B cell (primary cell): ENCODE measurements at regions not wholly inside any gene's neighbourhood (a gene's known extent, or its start where the extent isn't known, plus 50 kb on each side); places are given as distances from the start of the nearest gene placed in this dataset.

Source experiments
- ATAC-seq: fragments of 200-7000 bp; cut with Tn5 transposase; one replicate; pipeline ENCODE4 v1.10.0; 2021; ENCODE audit warnings: low read depth, mild to moderate bottlenecking, moderate number of reproducible peaks, moderate library complexity
- CTCF ChIA-PET: fragments of 350-600 bp; sonication (Branson Sonifier 250); formaldehyde crosslinking; loops from one replicate; lab custom pipeline; 2021; ENCODE audit warnings: antibody characterized with exemption, inconsistent platforms; lab: Charles Lee
- POLR2A ChIA-PET: fragments of 350-600 bp; sonication (Branson Sonifier 250); formaldehyde crosslinking; loops from one replicate; lab custom pipeline; 2021; ENCODE audit warnings: antibody characterized with exemption; lab: Charles Lee
- DNase-seq: peaks from one replicate; pipeline ENCODE4 v3.0.0; 2013
- H2AFZ ChIP-seq: 2 replicates; pipeline ENCODE4 v1.6.1; 2012; ENCODE audit warnings: mild to moderate bottlenecking, low read depth, low read length; ENCODE audit not compliant: insufficient read depth, poor library complexity, severe bottlenecking
- H3K27ac ChIP-seq, 2 donors: 1 replicate in 1 of 2; 2 replicates in 1 of 2; pipeline ENCODE4 v1.5.1; 2012 to 2013; ENCODE audit warnings: low read length in 2 of 2, mild to moderate bottlenecking in 2 of 2, moderate library complexity in 1 of 2
- H3K27me3 ChIP-seq, 4 experiments: fragments of 200-600 bp in 1 of 4; sonication (generic) in 1 of 4; replicated peaks in 1 of 4; 1 replicate in 2 of 4; 2 replicates in 2 of 4; pipeline versions ENCODE4 v1.6.1 to v1.7.0; 2013 to 2016; ENCODE audit warnings: low read length in 3 of 4, mild to moderate bottlenecking in 2 of 4, mixed read lengths in 1 of 4, moderate library complexity in 1 of 4; ENCODE audit not compliant: insufficient read depth in 4 of 4, control insufficient read depth in 3 of 4; ENCODE audit errors: control extremely low read depth in 1 of 4
- H3K36me3 ChIP-seq, 2 experiments: replicated peaks in 1 of 2; 1 replicate in 1 of 2; 2 replicates in 1 of 2; pipeline versions ENCODE4 v1.6.1 to v1.7.1; 2013; ENCODE audit warnings: low read length in 1 of 2; ENCODE audit not compliant: insufficient read depth in 2 of 2, control insufficient read depth in 1 of 2; ENCODE audit errors: control extremely low read depth in 1 of 2, extremely low read depth in 1 of 2
- H3K4me1 ChIP-seq, 2 donors: fragments of 200-600 bp in 1 of 2; sonication (generic) in 1 of 2; 1 replicate in 1 of 2; 2 replicates in 1 of 2; pipeline versions ENCODE4 v1.5.1 to v1.6.1; 2013 to 2017; ENCODE audit warnings: low read length in 2 of 2; ENCODE audit not compliant: control insufficient read depth in 2 of 2, insufficient read depth in 2 of 2
- H3K4me2 ChIP-seq: replicated peaks from 2 replicates; pipeline ENCODE3; 2012; ENCODE audit warnings: mild to moderate bottlenecking, low read depth, low read length; ENCODE audit not compliant: poor library complexity, severe bottlenecking
- H3K4me3 ChIP-seq, 5 experiments: fragments of 200-600 bp in 1 of 5; sonication (generic) in 1 of 5; 1 replicate in 3 of 5; 2 replicates in 2 of 5; pipeline versions ENCODE4 v1.5.1 to v1.7.0; 2011 to 2016; ENCODE audit warnings: low read length in 4 of 5, mild to moderate bottlenecking in 4 of 5, low read depth in 2 of 5, control low read depth in 1 of 5, moderate library complexity in 1 of 5; ENCODE audit not compliant: insufficient read depth in 1 of 5; ENCODE audit errors: control extremely low read depth in 1 of 5, extremely low read depth in 1 of 5
- H3K79me2 ChIP-seq: fragments of 200-600 bp; sonication (generic); one replicate; pipeline ENCODE4 v1.6.0; 2016; ENCODE audit warnings: low read length; ENCODE audit not compliant: control insufficient read depth, insufficient read depth
- H3K9ac ChIP-seq: fragments of 200-600 bp; sonication (generic); 2 replicates; pipeline ENCODE4 v1.6.1; 2017; ENCODE audit warnings: mild to moderate bottlenecking, low read length, moderate library complexity
- H3K9me3 ChIP-seq, 3 donors: one replicate each; pipeline versions ENCODE4 v1.6.1 to v1.7.1; 2013; ENCODE audit warnings: low read length in 2 of 3; ENCODE audit not compliant: control insufficient read depth in 2 of 3, insufficient read depth in 1 of 3; ENCODE audit errors: control extremely low read depth in 1 of 3
- H4K20me1 ChIP-seq: 2 replicates; pipeline ENCODE4 v1.6.0; 2012; ENCODE audit warnings: mild to moderate bottlenecking, low read length; ENCODE audit not compliant: insufficient read depth, control insufficient read depth, poor library complexity, severe bottlenecking
- H3K27ac Mint-ChIP-seq: one replicate; pipeline ENCODE4 v1.8.0; 2021; ENCODE audit warnings: mixed read lengths
- H3K27me3 Mint-ChIP-seq: one replicate; pipeline ENCODE4 v1.8.0; 2021; ENCODE audit warnings: mixed read lengths
- H3K4me1 Mint-ChIP-seq: one replicate; pipeline ENCODE4 v1.8.0; 2021; ENCODE audit warnings: mixed read lengths
- H3K4me3 Mint-ChIP-seq: one replicate; pipeline ENCODE4 v1.8.0; 2021; ENCODE audit warnings: mixed read lengths
- H3K9me3 Mint-ChIP-seq: one replicate; pipeline ENCODE4 v1.8.0; 2022; ENCODE audit warnings: mixed read lengths; ENCODE audit not compliant: insufficient read depth
- EZH2 ChIP-seq: IDR thresholded peaks from 2 replicates; pipeline ENCODE4 v1.6.1; 2012; ENCODE audit warnings: borderline replicate concordance, low read depth, mild to moderate bottlenecking, moderate library complexity, low read length; ENCODE audit not compliant: insufficient read depth, poor library complexity, severe bottlenecking
- WGBS: methylation state at CpG from one replicate; pipeline ENCODE4 v1.1.5; 2013; ENCODE audit warnings: missing lambda C conversion rate; ENCODE audit not compliant: insufficient coverage; 5-methylcytosine and 5-hydroxymethylcytosine counted together
- intact Hi-C: fragments of 100-400 bp; cut with micrococcal nuclease; formaldehyde crosslinking; loops from one replicate; pipeline ENCODE4 v1.10.0; 2022
- TF ChIP-seq, protein P1 (sequence below): fragments of 200-600 bp; IDR thresholded peaks from one replicate; pipeline ENCODE4 v1.8.0; 2022; ENCODE audit warnings: antibody characterized with exemption, mild to moderate bottlenecking

DNA sequence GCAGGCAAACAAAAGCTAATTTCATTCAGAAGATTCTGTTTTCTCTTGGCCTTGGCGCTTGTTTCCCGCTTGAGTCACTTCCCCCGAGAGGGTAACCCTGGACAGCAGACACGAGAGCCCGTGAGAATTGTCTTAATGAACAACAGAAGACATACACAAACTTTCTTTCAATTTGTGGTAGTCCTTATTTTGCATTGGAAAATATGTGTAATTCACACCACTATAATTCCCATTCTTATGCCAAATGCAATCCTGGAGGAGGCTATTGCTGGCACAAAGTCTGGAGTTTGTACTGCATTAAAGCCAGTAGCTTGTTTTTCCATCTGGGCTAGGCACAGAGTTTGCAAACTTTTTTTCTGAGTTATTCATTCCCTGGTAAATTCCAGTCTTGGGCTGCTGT lies 109.8 kb upstream of the IVNS1ABP start:
- no peak overlapping the region for H3K4me3 Mint-ChIP-seq
- H3K9me3 Mint-ChIP-seq, result peaks cover 8% of the 10 kb centered on the region
- TF ChIP-seq, protein P1, sequence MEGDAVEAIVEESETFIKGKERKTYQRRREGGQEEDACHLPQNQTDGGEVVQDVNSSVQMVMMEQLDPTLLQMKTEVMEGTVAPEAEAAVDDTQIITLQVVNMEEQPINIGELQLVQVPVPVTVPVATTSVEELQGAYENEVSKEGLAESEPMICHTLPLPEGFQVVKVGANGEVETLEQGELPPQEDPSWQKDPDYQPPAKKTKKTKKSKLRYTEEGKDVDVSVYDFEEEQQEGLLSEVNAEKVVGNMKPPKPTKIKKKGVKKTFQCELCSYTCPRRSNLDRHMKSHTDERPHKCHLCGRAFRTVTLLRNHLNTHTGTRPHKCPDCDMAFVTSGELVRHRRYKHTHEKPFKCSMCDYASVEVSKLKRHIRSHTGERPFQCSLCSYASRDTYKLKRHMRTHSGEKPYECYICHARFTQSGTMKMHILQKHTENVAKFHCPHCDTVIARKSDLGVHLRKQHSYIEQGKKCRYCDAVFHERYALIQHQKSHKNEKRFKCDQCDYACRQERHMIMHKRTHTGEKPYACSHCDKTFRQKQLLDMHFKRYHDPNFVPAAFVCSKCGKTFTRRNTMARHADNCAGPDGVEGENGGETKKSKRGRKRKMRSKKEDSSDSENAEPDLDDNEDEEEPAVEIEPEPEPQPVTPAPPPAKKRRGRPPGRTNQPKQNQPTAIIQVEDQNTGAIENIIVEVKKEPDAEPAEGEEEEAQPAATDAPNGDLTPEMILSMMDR, result no peak
- no peak for TF ChIP-seq EZH2
- no peaks in the 10 kb centered on the region for H3K4me1 ChIP-seq
- intact Hi-C loops, result no loop called here
- no peak overlapping the region for H3K27ac Mint-ChIP-seq
- CTCF ChIA-PET, result interaction anchor here (0.7 to 1.0 kb wide), 2 partner anchors 244 to 254 kb away, joined by 3 to 4 read pairs; no protein-coding TSS in a partner anchor
- no peaks in the 10 kb centered on the region for H3K4me1 Mint-ChIP-seq
- H3K9ac ChIP-seq, result no peak overlapping the region
- ATAC-seq (no peak), DNase-seq (no peak)
- 94% methylated on average over 3 of the region's 5 CpGs for WGBS
- H3K4me3 ChIP-seq, result no peak overlapping the region
- no peak overlapping the region for H3K4me2 ChIP-seq
- no peaks in the 10 kb centered on the region for H3K27me3 Mint-ChIP-seq
- POLR2A ChIA-PET, result no interaction called here
- H3K27me3 ChIP-seq, result no peaks in the 10 kb centered on the region
- no peaks in the 10 kb centered on the region for H4K20me1 ChIP-seq
- no peak overlapping the region for H2AFZ ChIP-seq
- no peaks in the 10 kb centered on the region for H3K79me2 ChIP-seq
- H3K27ac ChIP-seq, result no peak overlapping the region
- peaks cover 0 to 4% (median 0%) of the 10 kb centered on the region in 3 donors for H3K9me3 ChIP-seq
- no peaks in the 10 kb centered on the region for H3K36me3 ChIP-seq

DNA sequence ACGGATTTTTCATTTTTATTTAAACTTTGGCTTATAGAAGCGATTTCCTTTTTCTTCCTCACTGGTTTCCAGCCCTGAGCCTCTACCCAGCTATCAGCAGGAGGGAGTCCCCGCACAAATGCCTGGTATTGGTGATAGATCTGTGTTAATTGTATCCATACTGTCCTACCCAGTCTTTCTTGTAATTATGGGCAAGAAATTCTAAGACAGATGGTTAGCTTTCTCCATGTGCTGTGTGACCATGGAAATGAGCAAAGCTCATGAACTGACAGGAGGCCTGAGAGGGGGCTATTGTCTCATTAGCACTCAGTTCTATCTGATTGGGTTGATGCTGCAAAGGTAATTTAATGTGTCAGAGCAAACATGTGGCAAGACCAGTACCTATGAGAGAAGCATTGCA lies 108.1 kb upstream of the IVNS1ABP start:
- no peak for TF ChIP-seq EZH2
- TF ChIP-seq, protein P1, result no peak
- H2AFZ ChIP-seq, result no peak overlapping the region
- H3K4me3 ChIP-seq, result no peak overlapping the region
- Mint-ChIP-seq H3K9me3 (peaks cover 8% of the 10 kb centered on the region), H3K4me1 (no peaks in the 10 kb centered on the region), H3K27me3 (peaks cover 5% of the 10 kb centered on the region), H3K27ac (no peak overlapping the region), H3K4me3 (no peak overlapping the region)
- H3K79me2 ChIP-seq, result no peaks in the 10 kb centered on the region
- H3K4me1 ChIP-seq, result no peaks in the 10 kb centered on the region
- H3K27me3 ChIP-seq, result peaks cover 0 to 2% (median 0%) of the 10 kb centered on the region in 4 experiments
- DNase-seq, result no peak
- H3K27ac ChIP-seq, result no peak overlapping the region
- ChIA-PET POLR2A (no interaction called here), CTCF (no interaction called here)
- no peak overlapping the region for H3K4me2 ChIP-seq
- no peak overlapping the region for H3K9ac ChIP-seq
- peaks cover 0 to 4% (median 0%) of the 10 kb centered on the region in 3 donors for H3K9me3 ChIP-seq
- no peak for ATAC-seq
- intact Hi-C loops, result no loop called here
- H3K36me3 ChIP-seq, result no peaks in the 10 kb centered on the region
- no peaks in the 10 kb centered on the region for H4K20me1 ChIP-seq
- WGBS, result no CpG with 5 or more reads among the region's 3 CpGs
